Activated naive CD8-positive, alpha-beta T cell (primary cell): ENCODE measurements at regions not wholly inside any gene's neighbourhood (a gene's known extent, or its start where the extent isn't known, plus 50 kb on each side); places are given as distances from the start of the nearest gene placed in this dataset.

Source experiments
- H3K27ac Mint-ChIP-seq: one replicate; pipeline ENCODE4 v1.8.0; 2021; ENCODE audit warnings: mixed read lengths
- H3K27me3 Mint-ChIP-seq: one replicate; pipeline ENCODE4 v1.8.0; 2021; ENCODE audit warnings: mixed read lengths
- H3K36me3 Mint-ChIP-seq: one replicate; pipeline ENCODE4 v1.8.0; 2021; ENCODE audit warnings: mixed read lengths
- H3K4me1 Mint-ChIP-seq: one replicate; pipeline ENCODE4 v1.8.0; 2021; ENCODE audit warnings: low read depth, mixed read lengths
- H3K4me3 Mint-ChIP-seq: one replicate; pipeline ENCODE4 v1.8.0; 2021; ENCODE audit warnings: mild to moderate bottlenecking, mixed read lengths
- H3K9me3 Mint-ChIP-seq: one replicate; pipeline ENCODE4 v1.8.0; 2021; ENCODE audit warnings: low read depth, mixed read lengths

DNA sequence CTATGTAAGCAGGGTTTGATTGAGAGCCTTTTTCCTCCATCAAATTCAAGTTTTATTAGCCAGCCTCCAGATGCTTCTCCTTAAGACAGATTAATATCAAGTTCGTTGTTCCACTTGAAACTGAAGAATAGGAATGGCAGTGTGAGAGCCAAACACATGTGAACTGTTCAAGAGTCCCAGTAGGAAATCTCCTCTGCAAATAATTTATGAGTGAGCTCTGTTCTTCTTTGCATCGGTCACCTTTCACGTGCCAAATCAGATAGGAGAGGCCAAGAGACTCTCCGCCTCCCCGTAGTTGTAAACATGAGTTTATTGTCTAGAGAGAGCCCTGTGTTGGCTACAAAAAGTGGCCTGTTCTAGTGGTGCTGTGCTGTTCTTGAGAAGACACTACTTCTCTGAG is 372.1 kb upstream of the NR2F2 start:
- Mint-ChIP-seq H3K27ac (no peak overlapping the region), H3K9me3 (peaks cover 10% of the 10 kb centered on the region), H3K4me1 (no peaks in the 10 kb centered on the region), H3K27me3 (no peaks in the 10 kb centered on the region), H3K36me3 (peaks cover 3% of the 10 kb centered on the region), H3K4me3 (no peak overlapping the region)

GRCh38 chr15:95968856-95969255 is 361.6 kb upstream of the NR2F2 start:
- no peaks in the 10 kb centered on the region for H3K9me3 Mint-ChIP-seq
- H3K27me3 Mint-ChIP-seq, result peaks cover 3% of the 10 kb centered on the region
- no peaks in the 10 kb centered on the region for H3K36me3 Mint-ChIP-seq
- H3K27ac Mint-ChIP-seq, result no peak overlapping the region
- no peak overlapping the region for H3K4me3 Mint-ChIP-seq
- no peaks in the 10 kb centered on the region for H3K4me1 Mint-ChIP-seq

DNA sequence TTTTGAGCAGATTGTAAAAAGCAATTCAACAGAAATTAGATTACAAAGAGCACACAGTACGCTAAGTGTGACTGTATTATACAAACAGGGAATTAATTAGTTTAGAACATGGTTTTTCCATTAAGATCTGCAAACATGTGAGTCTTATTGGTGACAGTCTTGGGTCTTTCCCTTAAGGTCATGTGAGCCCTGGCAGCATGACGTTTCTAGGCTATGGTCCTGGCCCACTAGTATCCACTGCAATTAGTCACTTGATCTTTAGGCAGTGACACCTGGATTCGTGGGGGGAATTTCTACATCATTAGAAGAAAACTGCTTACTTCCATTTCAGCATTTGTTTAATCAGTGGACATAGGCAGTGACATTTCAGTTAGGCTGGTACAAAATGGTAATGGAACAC is 360.2 kb upstream of the NR2F2 start:
- Mint-ChIP-seq H3K27ac (no peak overlapping the region), H3K9me3 (no peaks in the 10 kb centered on the region), H3K27me3 (peaks cover 3% of the 10 kb centered on the region), H3K36me3 (no peaks in the 10 kb centered on the region), H3K4me1 (no peaks in the 10 kb centered on the region), H3K4me3 (no peak overlapping the region)

GRCh38 chr15:95972041-95972553 is 358.4 kb upstream of the NR2F2 start:
- no peak overlapping the region for H3K27ac Mint-ChIP-seq
- H3K36me3 Mint-ChIP-seq, result no peaks in the 10 kb centered on the region
- H3K4me3 Mint-ChIP-seq, result no peak overlapping the region
- H3K27me3 Mint-ChIP-seq, result peaks cover 3% of the 10 kb centered on the region
- no peaks in the 10 kb centered on the region for H3K4me1 Mint-ChIP-seq
- H3K9me3 Mint-ChIP-seq, result no peaks in the 10 kb centered on the region

GRCh38 chr15:95972812-95973211 is 357.7 kb upstream of the NR2F2 start:
- Mint-ChIP-seq H3K4me1 (no peaks in the 10 kb centered on the region), H3K4me3 (no peak overlapping the region), H3K36me3 (no peaks in the 10 kb centered on the region), H3K9me3 (no peaks in the 10 kb centered on the region), H3K27ac (no peak overlapping the region), H3K27me3 (peaks cover 3% of the 10 kb centered on the region)

DNA sequence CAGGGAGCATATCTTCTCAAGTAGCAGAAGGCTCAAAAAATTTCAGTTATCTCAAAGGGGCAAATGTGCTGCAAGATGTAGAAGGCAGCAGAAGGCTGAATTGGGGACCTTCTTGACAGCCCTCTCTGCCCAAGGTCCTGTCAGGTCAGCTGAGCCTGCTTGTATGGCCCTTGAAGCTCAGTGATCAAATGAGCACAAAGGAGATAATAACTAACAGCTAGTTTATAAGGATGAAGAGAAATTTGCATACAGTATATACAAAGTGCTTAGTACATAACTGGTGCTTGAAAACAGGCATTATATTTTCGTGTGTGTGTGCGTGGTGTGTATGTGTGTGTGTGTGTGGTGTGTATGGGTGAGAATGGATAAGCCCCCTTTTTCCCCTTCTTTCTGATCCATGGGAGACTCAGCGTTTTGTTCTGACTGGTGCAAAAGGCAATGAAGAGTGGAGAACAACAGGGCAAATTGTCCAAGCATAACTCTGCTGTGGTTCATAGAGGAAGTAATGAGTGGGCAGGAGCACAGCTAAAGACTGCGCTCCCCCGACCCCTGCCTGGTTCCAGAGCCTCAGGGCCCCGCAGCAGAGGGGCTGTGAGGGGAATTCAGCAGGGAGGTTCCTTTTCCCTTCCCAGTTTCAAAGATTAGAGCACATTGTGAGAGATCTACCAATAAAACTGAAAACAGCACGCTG is 356.8 kb upstream of the NR2F2 start:
- Mint-ChIP-seq H3K9me3 (no peaks in the 10 kb centered on the region), H3K27ac (no peak overlapping the region), H3K4me1 (no peaks in the 10 kb centered on the region), H3K27me3 (peaks cover 3% of the 10 kb centered on the region), H3K4me3 (no peak overlapping the region), H3K36me3 (no peaks in the 10 kb centered on the region)

GRCh38 chr15:95975212-95975611 is 355.3 kb upstream of the NR2F2 start:
- no peaks in the 10 kb centered on the region for H3K36me3 Mint-ChIP-seq
- H3K27ac Mint-ChIP-seq, result no peak overlapping the region
- H3K9me3 Mint-ChIP-seq, result no peaks in the 10 kb centered on the region
- H3K4me1 Mint-ChIP-seq, result no peaks in the 10 kb centered on the region
- no peak overlapping the region for H3K4me3 Mint-ChIP-seq
- H3K27me3 Mint-ChIP-seq, result no peaks in the 10 kb centered on the region

- peaks cover 4% of the 10 kb centered on the region for H3K27me3 Mint-ChIP-seq
- no peaks in the 10 kb centered on the region for H3K4me1 Mint-ChIP-seq
- no peaks in the 10 kb centered on the region for H3K36me3 Mint-ChIP-seq
- no peak overlapping the region for H3K27ac Mint-ChIP-seq
- no peaks in the 10 kb centered on the region for H3K9me3 Mint-ChIP-seq
- no peak overlapping the region for H3K4me3 Mint-ChIP-seq
These were observed 351.2 kb upstream of the NR2F2 start for GRCh38 chr15:95979286-95979685.

- H3K9me3 Mint-ChIP-seq, result no peaks in the 10 kb centered on the region
- H3K27ac Mint-ChIP-seq, result no peak overlapping the region
- no peak overlapping the region for H3K4me3 Mint-ChIP-seq
- H3K36me3 Mint-ChIP-seq, result no peaks in the 10 kb centered on the region
- H3K27me3 Mint-ChIP-seq, result peaks cover 4% of the 10 kb centered on the region
- no peaks in the 10 kb centered on the region for H3K4me1 Mint-ChIP-seq
These were observed 349.3 kb upstream of the NR2F2 start for GRCh38 chr15:95981209-95981608.

GRCh38 chr15:95987299-95987698 is 343.2 kb upstream of the NR2F2 start:
- H3K27me3 Mint-ChIP-seq, result peaks cover 18% of the 10 kb centered on the region
- no peaks in the 10 kb centered on the region for H3K9me3 Mint-ChIP-seq
- no peaks in the 10 kb centered on the region for H3K36me3 Mint-ChIP-seq
- H3K4me1 Mint-ChIP-seq, result no peaks in the 10 kb centered on the region
- H3K4me3 Mint-ChIP-seq, result no peak overlapping the region
- no peak overlapping the region for H3K27ac Mint-ChIP-seq

DNA sequence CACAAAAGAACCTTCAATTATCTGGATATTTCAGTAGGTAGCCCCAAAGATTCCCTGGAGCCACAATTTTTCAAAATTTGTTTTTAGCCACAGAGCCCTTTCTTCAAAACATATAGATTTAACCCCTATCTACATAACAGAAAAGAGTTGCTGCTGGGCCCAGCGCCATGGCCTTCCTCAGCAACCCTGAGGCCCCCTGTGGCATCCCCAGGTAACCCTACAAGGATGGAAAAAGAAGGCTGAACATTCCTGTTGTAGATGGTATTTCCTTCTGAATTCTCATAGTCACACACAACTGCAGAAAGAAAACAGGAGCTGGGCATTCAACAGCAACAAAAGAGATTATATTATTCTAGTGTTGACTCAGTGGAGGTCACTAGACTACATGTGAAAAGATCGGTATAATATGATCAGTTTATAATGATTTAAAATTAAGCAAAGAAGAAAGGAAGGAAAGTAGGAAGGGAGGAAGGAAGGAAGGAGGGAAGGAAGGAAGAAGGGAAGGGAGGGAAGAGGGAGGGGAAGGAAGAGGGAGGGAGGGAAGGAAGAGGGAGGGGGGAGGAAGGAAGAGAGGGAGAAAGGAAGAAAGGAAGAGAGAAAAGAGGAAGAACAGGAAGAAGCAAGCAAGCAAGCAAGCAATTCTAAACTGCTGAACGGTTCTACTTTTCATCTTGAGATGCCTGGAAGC is 342.5 kb upstream of the NR2F2 start:
- Mint-ChIP-seq H3K4me1 (no peaks in the 10 kb centered on the region), H3K9me3 (no peaks in the 10 kb centered on the region), H3K27me3 (peaks cover 16% of the 10 kb centered on the region), H3K36me3 (no peaks in the 10 kb centered on the region), H3K4me3 (no peak overlapping the region), H3K27ac (no peak overlapping the region)

GRCh38 chr15:95988574-95988887 is 342.0 kb upstream of the NR2F2 start:
- H3K4me1 Mint-ChIP-seq, result no peaks in the 10 kb centered on the region

DNA sequence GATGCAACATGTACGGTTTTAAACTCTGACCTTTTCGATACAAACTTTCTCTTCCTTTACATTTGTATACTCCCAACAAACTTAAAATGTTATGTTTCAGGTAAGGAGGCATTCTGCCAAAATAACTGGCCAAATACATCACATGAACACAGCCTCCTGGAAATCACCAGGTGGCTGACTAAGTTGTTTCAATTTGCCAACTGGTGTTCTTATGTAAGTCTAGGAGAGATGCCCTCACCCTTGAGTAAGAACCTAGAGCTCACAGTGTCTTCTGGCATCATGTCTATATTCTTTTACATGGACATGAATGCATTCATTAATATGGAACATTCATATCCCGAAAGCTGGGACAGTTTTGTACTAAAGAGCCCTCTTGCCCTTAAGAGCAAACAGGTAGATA is 341.1 kb upstream of the NR2F2 start:
- no peak overlapping the region for H3K4me3 Mint-ChIP-seq
- peaks cover 16% of the 10 kb centered on the region for H3K27me3 Mint-ChIP-seq
- H3K27ac Mint-ChIP-seq, result no peak overlapping the region
- H3K9me3 Mint-ChIP-seq, result no peaks in the 10 kb centered on the region
- no peaks in the 10 kb centered on the region for H3K4me1 Mint-ChIP-seq
- no peaks in the 10 kb centered on the region for H3K36me3 Mint-ChIP-seq

More at GRCh38 chr15:95988574-95988887, 342.0 kb upstream of the NR2F2 start:
- H3K27ac Mint-ChIP-seq, result no peak overlapping the region
- H3K9me3 Mint-ChIP-seq, result no peaks in the 10 kb centered on the region
- H3K4me3 Mint-ChIP-seq, result no peak overlapping the region
- H3K27me3 Mint-ChIP-seq, result peaks cover 14% of the 10 kb centered on the region
- H3K36me3 Mint-ChIP-seq, result no peaks in the 10 kb centered on the region

DNA sequence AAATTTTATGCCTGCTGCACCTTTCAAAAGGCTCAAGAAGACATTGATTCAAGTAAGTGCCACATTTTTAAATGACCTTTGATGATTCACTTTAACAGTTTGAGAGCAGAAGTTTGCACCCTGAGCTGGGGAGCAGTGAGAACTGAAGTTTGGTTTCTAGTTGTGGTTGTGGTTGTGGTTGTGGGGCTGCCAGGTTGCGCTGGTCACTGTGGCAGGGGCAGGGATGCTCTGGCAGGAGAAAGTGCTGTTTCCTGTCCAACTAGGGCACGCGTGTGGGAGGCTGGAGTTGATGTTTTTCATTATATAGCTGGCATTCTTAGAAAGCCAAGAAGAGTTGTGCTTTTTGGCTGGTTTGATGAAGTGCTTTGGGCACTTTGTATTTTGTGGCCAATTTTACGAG is 339.7 kb upstream of the NR2F2 start:
- no peak overlapping the region for H3K27ac Mint-ChIP-seq
- H3K4me1 Mint-ChIP-seq, result peaks cover 5% of the 10 kb centered on the region
- no peaks in the 10 kb centered on the region for H3K36me3 Mint-ChIP-seq

GRCh38 chr15:95994418-95994817 is 336.1 kb upstream of the NR2F2 start:
- H3K36me3 Mint-ChIP-seq, result no peaks in the 10 kb centered on the region

More for the DNA sequence above, 339.7 kb upstream of the NR2F2 start:
- Mint-ChIP-seq H3K9me3 (no peaks in the 10 kb centered on the region), H3K4me3 (no peak overlapping the region), H3K27me3 (peaks cover 24% of the 10 kb centered on the region)

More at GRCh38 chr15:95994418-95994817, 336.1 kb upstream of the NR2F2 start:
- Mint-ChIP-seq H3K27ac (no peak overlapping the region), H3K9me3 (no peaks in the 10 kb centered on the region), H3K4me3 (no peak overlapping the region), H3K27me3 (peaks cover 27% of the 10 kb centered on the region), H3K4me1 (peaks cover 15% of the 10 kb centered on the region)
